GM23338 (cell line): ENCODE measurements at regions not wholly inside any gene's neighbourhood (a gene's known extent, or its start where the extent isn't known, plus 50 kb on each side); places are given as distances from the start of the nearest gene placed in this dataset.
A peak's percentile ranks its signal among the peaks of the same experiment; 100 is the strongest.

Experiments
- ATAC-seq: fragments of 200-7000 bp; cut with Tn5 transposase; 3 replicates; pipeline ENCODE4 v1.9.1; 2020
- DNase-seq: peaks from one replicate; pipeline ENCODE4 v3.0.0-alpha.2; 2015; ENCODE audit warnings: low spot score
- H2AFZ ChIP-seq: fragments of 200-600 bp; sonication (generic); 2 replicates; pipeline ENCODE4 v1.8.0; 2016; ENCODE audit warnings: antibody characterized with exemption, mild to moderate bottlenecking, moderate library complexity
- H3F3A ChIP-seq: fragments of 200-600 bp; sonication (generic); replicated peaks from 2 replicates; pipeline ENCODE4 v1.8.0; 2017; ENCODE audit warnings: antibody characterized with exemption, mixed run types, low read depth
- H3K27ac ChIP-seq: fragments of 200-600 bp; sonication (generic); 2 replicates; pipeline ENCODE4 v1.6.1; 2016; ENCODE audit warnings: low read depth
- H3K27me3 ChIP-seq: fragments of 200-600 bp; sonication (generic); 2 replicates; pipeline ENCODE4 v1.8.0; 2016; ENCODE audit warnings: mild to moderate bottlenecking, mixed run types, moderate library complexity; ENCODE audit not compliant: insufficient read depth
- H3K36me3 ChIP-seq: fragments of 200-600 bp; sonication (generic); 2 replicates; pipeline ENCODE4 v1.8.0; 2016; ENCODE audit warnings: mild to moderate bottlenecking; ENCODE audit not compliant: insufficient read depth
- H3K4me1 ChIP-seq: fragments of 200-600 bp; sonication (generic); 2 replicates; pipeline ENCODE4 v1.8.0; 2016; ENCODE audit warnings: mild to moderate bottlenecking, moderate library complexity; ENCODE audit not compliant: insufficient read depth
- H3K4me2 ChIP-seq: fragments of 200-600 bp; sonication (generic); 2 replicates; pipeline ENCODE4 v1.7.1; 2017; ENCODE audit warnings: mixed run types
- H3K4me3 ChIP-seq: fragments of 200-600 bp; sonication (generic); 2 replicates; pipeline ENCODE4 v1.6.1; 2016; ENCODE audit warnings: mixed run types
- H3K79me2 ChIP-seq: fragments of 200-600 bp; sonication (generic); replicated peaks from 2 replicates; pipeline ENCODE4 v1.8.0; 2017; ENCODE audit warnings: mild to moderate bottlenecking; ENCODE audit not compliant: insufficient read depth
- H3K9me2 ChIP-seq: fragments of 200-600 bp; sonication (generic); 2 replicates; pipeline ENCODE4 v1.8.0; 2017; ENCODE audit not compliant: insufficient read depth
- H4K20me1 ChIP-seq: fragments of 200-600 bp; sonication (generic); replicated peaks from 2 replicates; pipeline ENCODE4 v1.8.0; 2017; ENCODE audit warnings: mild to moderate bottlenecking; ENCODE audit not compliant: insufficient read depth
- H3K27ac Mint-ChIP-seq: 2 replicates; pipeline ENCODE4 v1.8.0; 2020; ENCODE audit warnings: inconsistent platforms, mild to moderate bottlenecking, moderate library complexity, mixed read lengths
- H3K27me3 Mint-ChIP-seq: 3 replicates; pipeline ENCODE4 v1.8.0; 2022; ENCODE audit warnings: low read depth, mild to moderate bottlenecking, moderate library complexity, mixed read lengths, inconsistent platforms; ENCODE audit not compliant: insufficient read depth, poor library complexity
- H3K36me3 Mint-ChIP-seq: 3 replicates; pipeline ENCODE4 v1.8.0; 2021; ENCODE audit warnings: low read depth, mild to moderate bottlenecking, inconsistent platforms, moderate library complexity, mixed read lengths
- H3K4me1 Mint-ChIP-seq: 3 replicates; pipeline ENCODE4 v1.8.0; 2020; ENCODE audit warnings: mild to moderate bottlenecking, inconsistent platforms, mixed read lengths
- H3K4me3 Mint-ChIP-seq: 3 replicates; pipeline ENCODE4 v1.8.0; 2021; ENCODE audit warnings: moderate library complexity, mild to moderate bottlenecking, inconsistent platforms, mixed read lengths
- H3K9me3 Mint-ChIP-seq: 3 replicates; pipeline ENCODE4 v1.8.0; 2020; ENCODE audit warnings: moderate library complexity, mild to moderate bottlenecking, inconsistent platforms, mixed read lengths
- CREB1 ChIP-seq: fragments of 250-450 bp; sonication (Bioruptor Pico); IDR thresholded peaks from 2 replicates; pipeline ENCODE4 v1.5.0; 2020; ENCODE audit warnings: low read depth, mild to moderate bottlenecking, moderate library complexity
- JUNB ChIP-seq: IDR thresholded peaks from one replicate; pipeline ENCODE4 v1.6.1; 2016; ENCODE audit warnings: antibody characterized with exemption; ENCODE audit not compliant: unreplicated experiment
- NANOG ChIP-seq: IDR thresholded peaks from 2 replicates; pipeline ENCODE4 v1.6.1; 2016; ENCODE audit warnings: antibody characterized with exemption, borderline replicate concordance
- POLR2AphosphoS5 ChIP-seq: IDR thresholded peaks from 2 replicates; pipeline ENCODE4 v1.6.1; 2016; ENCODE audit warnings: antibody characterized with exemption, low read depth
- STAT1 ChIP-seq: IDR thresholded peaks from one replicate; pipeline ENCODE4 v1.6.1; 2016; ENCODE audit warnings: antibody characterized with exemption; ENCODE audit not compliant: unreplicated experiment
- ZNF114 ChIP-seq: fragments of 250-450 bp; sonication (Bioruptor Pico); IDR thresholded peaks from 2 replicates; pipeline ENCODE4 v1.5.0; 2020; ENCODE audit warnings: mild to moderate bottlenecking, moderate library complexity
- ZNF331 ChIP-seq: fragments of 250-450 bp; sonication (Bioruptor Pico); IDR thresholded peaks from 2 replicates; pipeline ENCODE4 v1.5.0; 2020; ENCODE audit warnings: low read depth, mild to moderate bottlenecking, moderate library complexity
- TF ChIP-seq, protein P1 (sequence below), 2 experiments: fragments of 200-600 bp in 1 of 2; sonication (generic) in 1 of 2; conservative IDR thresholded peaks; 2 replicates each; pipeline versions ENCODE4 v1.5.1 to v1.6.1; 2016 to 2017; ENCODE audit warnings: antibody characterized with exemption in 2 of 2, low read depth in 2 of 2, mild to moderate bottlenecking in 2 of 2, moderate library complexity in 1 of 2
- TF ChIP-seq, protein P2 (sequence below): IDR thresholded peaks from one replicate; pipeline ENCODE4 v1.6.1; 2018; ENCODE audit warnings: antibody characterized with exemption; ENCODE audit not compliant: unreplicated experiment

DNA sequence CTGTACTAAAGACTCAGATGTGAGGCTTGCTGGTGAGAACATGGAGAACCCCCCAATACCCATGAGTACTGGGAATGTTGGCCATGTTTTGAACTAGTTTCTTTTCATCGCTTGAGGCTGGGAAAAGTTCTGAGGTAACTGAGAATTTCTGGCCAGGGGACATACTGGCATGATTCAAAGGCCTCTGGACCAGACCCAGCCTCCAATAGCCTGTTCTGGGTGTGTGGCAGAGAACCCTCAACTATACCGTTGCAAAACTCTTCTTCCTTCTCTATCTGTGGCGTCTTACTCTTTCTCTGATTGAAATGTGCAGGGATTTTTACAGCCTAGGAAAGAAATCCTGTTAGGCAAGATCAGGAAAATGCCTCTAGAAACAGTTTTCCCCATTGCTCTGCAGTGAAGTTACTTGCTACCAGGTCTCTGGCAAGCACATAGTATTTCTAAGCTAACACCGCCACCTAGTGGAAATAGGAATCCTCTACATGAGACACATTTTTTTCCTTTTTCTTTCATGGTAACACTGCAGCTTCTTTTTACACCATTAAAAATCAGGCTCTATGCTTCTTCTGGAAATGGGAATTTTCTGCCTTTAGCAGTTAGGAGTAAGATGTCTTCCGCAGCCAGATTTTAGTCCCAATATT is 170.7 kb upstream of the ZCCHC13 start (continued):
- TF ChIP-seq, protein P1, sequence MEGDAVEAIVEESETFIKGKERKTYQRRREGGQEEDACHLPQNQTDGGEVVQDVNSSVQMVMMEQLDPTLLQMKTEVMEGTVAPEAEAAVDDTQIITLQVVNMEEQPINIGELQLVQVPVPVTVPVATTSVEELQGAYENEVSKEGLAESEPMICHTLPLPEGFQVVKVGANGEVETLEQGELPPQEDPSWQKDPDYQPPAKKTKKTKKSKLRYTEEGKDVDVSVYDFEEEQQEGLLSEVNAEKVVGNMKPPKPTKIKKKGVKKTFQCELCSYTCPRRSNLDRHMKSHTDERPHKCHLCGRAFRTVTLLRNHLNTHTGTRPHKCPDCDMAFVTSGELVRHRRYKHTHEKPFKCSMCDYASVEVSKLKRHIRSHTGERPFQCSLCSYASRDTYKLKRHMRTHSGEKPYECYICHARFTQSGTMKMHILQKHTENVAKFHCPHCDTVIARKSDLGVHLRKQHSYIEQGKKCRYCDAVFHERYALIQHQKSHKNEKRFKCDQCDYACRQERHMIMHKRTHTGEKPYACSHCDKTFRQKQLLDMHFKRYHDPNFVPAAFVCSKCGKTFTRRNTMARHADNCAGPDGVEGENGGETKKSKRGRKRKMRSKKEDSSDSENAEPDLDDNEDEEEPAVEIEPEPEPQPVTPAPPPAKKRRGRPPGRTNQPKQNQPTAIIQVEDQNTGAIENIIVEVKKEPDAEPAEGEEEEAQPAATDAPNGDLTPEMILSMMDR (conservative IDR thresholded peaks at IDR 0.05; ENCODE audit: low read depth in 2 of 2) = peak; percentile 70 to 72
- no peak for TF ChIP-seq ZNF114 (CRISPR knock-in tag)
- TF ChIP-seq STAT1 = no peak
- TF ChIP-seq JUNB = no peak

DNA sequence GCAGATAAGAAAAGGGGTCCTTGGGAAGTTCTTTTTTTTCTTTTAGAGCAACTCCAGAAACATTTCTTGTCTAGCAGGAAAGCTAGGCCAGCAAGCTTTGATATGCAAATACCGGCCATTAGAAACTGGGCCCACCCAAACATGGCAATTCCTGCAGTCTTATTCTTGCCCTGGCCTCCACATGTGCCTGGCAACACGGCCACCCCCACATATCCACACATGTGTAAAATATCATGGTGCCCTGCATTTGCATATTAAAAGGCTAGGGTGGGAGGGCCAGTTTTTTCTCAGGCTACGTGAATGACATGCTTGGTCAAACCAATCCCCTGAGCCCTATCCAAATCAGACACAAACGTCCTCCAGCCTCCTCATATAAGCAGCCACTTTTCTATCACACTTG is 171.7 kb upstream of the ZCCHC13 start:
- no peak overlapping the region for H3K4me2 ChIP-seq
- H3K27me3 ChIP-seq = no peaks in the 10 kb centered on the region
- Mint-ChIP-seq H3K4me1 (peaks cover 10% of the 10 kb centered on the region), H3K27me3 (peaks cover 3% of the 10 kb centered on the region), H3K9me3 (peaks cover 11% of the 10 kb centered on the region; the same call in 2 of the 3 replicates), H3K27ac (no peak overlapping the region), H3K4me3 (no peak overlapping the region), H3K36me3 (peaks cover 42% of the 10 kb centered on the region)
- no peak for ATAC-seq
- no peak for TF ChIP-seq STAT1
- TF ChIP-seq, protein P1 (conservative IDR thresholded peaks at IDR 0.05; ENCODE audit: low read depth in 2 of 2) = no peak
- 0 out of 2 replicates have a peak, but pooled peaks have one; percentile 7 for TF ChIP-seq NANOG
- no peaks in the 10 kb centered on the region for H3K9me2 ChIP-seq
- no peak overlapping the region for H3K27ac ChIP-seq
- peak; percentile 6 for DNase-seq
- no peak overlapping the region for H3K4me3 ChIP-seq
- no peak overlapping the region for H2AFZ ChIP-seq
- no peaks in the 10 kb centered on the region for H3K36me3 ChIP-seq
- H3K79me2 ChIP-seq = no peaks in the 10 kb centered on the region
- H4K20me1 ChIP-seq = no peaks in the 10 kb centered on the region
- H3K4me1 ChIP-seq = peaks cover 12% of the 10 kb centered on the region
- H3F3A ChIP-seq = no peaks in the 10 kb centered on the region

DNA sequence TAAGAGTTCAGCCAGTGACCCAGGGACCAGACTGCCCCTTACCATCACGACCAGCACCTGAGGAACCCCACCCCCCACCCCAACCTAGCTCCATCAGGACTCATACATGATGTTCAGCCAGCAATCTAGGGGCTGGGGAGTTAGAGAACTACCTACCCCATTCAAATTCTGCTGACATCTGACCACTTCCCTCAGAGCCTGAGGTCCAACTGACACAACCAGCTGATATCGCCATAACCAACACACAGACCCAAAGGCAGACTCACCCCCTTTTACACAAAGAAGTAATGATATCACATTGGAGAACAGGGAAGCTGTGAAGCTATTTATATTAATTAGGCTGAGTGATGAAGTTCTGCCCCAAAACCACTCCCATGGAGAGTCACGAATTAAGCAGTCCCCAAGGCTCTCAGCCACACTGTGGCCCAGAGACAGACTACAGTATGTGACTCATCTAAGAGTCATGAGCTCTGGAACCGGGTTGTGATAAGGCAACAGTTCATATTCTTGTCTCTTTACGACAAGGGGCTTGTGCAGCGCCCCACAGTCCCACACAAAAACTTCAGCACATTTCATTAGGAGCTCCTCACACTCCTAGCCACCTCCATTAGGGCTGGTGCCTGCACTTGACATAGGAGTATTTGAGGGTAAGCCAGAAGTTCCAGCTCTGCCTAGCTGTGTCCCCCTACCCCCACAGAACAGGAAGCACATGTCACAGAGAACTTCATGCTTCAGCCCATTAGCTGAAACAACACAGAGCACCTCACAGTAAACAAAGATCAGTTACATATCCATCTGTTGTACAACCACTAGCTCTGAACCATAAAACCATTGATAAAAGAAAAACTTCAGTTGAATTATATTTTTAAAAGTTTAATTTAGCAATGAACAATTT is 184.7 kb upstream of the ZCCHC13 start:
- H3K27ac Mint-ChIP-seq = no peak overlapping the region
- TF ChIP-seq POLR2AphosphoS5 (no peak), JUNB (no peak), ZNF331 (no peak), CREB1 (CRISPR knock-in tag) (no peak), STAT1 (no peak)
- TF ChIP-seq, protein P2, sequence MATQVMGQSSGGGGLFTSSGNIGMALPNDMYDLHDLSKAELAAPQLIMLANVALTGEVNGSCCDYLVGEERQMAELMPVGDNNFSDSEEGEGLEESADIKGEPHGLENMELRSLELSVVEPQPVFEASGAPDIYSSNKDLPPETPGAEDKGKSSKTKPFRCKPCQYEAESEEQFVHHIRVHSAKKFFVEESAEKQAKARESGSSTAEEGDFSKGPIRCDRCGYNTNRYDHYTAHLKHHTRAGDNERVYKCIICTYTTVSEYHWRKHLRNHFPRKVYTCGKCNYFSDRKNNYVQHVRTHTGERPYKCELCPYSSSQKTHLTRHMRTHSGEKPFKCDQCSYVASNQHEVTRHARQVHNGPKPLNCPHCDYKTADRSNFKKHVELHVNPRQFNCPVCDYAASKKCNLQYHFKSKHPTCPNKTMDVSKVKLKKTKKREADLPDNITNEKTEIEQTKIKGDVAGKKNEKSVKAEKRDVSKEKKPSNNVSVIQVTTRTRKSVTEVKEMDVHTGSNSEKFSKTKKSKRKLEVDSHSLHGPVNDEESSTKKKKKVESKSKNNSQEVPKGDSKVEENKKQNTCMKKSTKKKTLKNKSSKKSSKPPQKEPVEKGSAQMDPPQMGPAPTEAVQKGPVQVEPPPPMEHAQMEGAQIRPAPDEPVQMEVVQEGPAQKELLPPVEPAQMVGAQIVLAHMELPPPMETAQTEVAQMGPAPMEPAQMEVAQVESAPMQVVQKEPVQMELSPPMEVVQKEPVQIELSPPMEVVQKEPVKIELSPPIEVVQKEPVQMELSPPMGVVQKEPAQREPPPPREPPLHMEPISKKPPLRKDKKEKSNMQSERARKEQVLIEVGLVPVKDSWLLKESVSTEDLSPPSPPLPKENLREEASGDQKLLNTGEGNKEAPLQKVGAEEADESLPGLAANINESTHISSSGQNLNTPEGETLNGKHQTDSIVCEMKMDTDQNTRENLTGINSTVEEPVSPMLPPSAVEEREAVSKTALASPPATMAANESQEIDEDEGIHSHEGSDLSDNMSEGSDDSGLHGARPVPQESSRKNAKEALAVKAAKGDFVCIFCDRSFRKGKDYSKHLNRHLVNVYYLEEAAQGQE = no peak

More for the DNA sequence above, 184.7 kb upstream of the ZCCHC13 start:
- no peaks in the 10 kb centered on the region for H3K9me3 Mint-ChIP-seq
- ATAC-seq (no peak), DNase-seq (no peak)
- H3K4me1 ChIP-seq = no peaks in the 10 kb centered on the region
- H3K4me1 Mint-ChIP-seq = no peaks in the 10 kb centered on the region
- no peak overlapping the region for H3K4me3 Mint-ChIP-seq
- H3K4me2 ChIP-seq = no peak overlapping the region
- H3F3A ChIP-seq = no peaks in the 10 kb centered on the region
- no peaks in the 10 kb centered on the region for H3K36me3 ChIP-seq
- H3K27ac ChIP-seq = no peak overlapping the region
- H3K36me3 Mint-ChIP-seq = no peaks in the 10 kb centered on the region; the same call in 2 of the 3 replicates
- no peaks in the 10 kb centered on the region for H3K27me3 ChIP-seq
- no peaks in the 10 kb centered on the region for H3K79me2 ChIP-seq
- no peak overlapping the region for H3K4me3 ChIP-seq
- H3K9me2 ChIP-seq = no peaks in the 10 kb centered on the region
- H3K27me3 Mint-ChIP-seq = peaks cover 2% of the 10 kb centered on the region
- H2AFZ ChIP-seq = no peak overlapping the region
- H4K20me1 ChIP-seq = no peaks in the 10 kb centered on the region
